COLO829 (cell line): ENCODE measurements at regions not wholly inside any gene's neighbourhood (a gene's known extent, or its start where the extent isn't known, plus 50 kb on each side); places are given as distances from the start of the nearest gene placed in this dataset.

ENCODE experiments used
- DNase-seq: peaks from one replicate; pipeline ENCODE4 v3.0.0; 2012; ENCODE audit warnings: low spot score

- DNase-seq, result no peak
Measured at GRCh38 chr4:161008527-161008926, 1155.3 kb downstream of the FSTL5 start.

- no peak for DNase-seq
Measured at GRCh38 chr4:161010227-161010626, 1153.6 kb downstream of the FSTL5 start.
